Neuronal stem cell (in vitro differentiated cells): ENCODE measurements at regions not wholly inside any gene's neighbourhood (a gene's known extent, or its start where the extent isn't known, plus 50 kb on each side); places are given as distances from the start of the nearest gene placed in this dataset.

ENCODE experiments used
- DNase-seq: peaks from one replicate; pipeline ENCODE4 v3.0.0-alpha.2; 2013; ENCODE audit warnings: low spot score
- H2AFZ ChIP-seq: one replicate; pipeline ENCODE4 v1.6.1; 2013; ENCODE audit warnings: mild to moderate bottlenecking, low read length, inconsistent platforms
- H2AK5ac ChIP-seq: 2 replicates; pipeline ENCODE4 v1.6.1; 2013; ENCODE audit warnings: low read depth, mild to moderate bottlenecking, inconsistent platforms, low read length, moderate library complexity, mixed read lengths
- H2BK120ac ChIP-seq: 2 replicates; pipeline ENCODE4 v1.6.1; 2013; ENCODE audit warnings: low read depth, mild to moderate bottlenecking, inconsistent platforms, low read length, moderate library complexity, mixed read lengths
- H2BK12ac ChIP-seq: one replicate; pipeline ENCODE4 v1.6.1; 2013; ENCODE audit warnings: low read length, inconsistent platforms
- H2BK15ac ChIP-seq: 2 replicates; pipeline ENCODE4 v1.6.1; 2013; ENCODE audit warnings: mild to moderate bottlenecking, low read length, inconsistent platforms, mixed read lengths
- H2BK5ac ChIP-seq: one replicate; pipeline ENCODE4 v1.6.1; 2013; ENCODE audit warnings: inconsistent platforms, mild to moderate bottlenecking, low read length, moderate library complexity
- H3K14ac ChIP-seq: one replicate; pipeline ENCODE4 v1.6.1; 2013; ENCODE audit warnings: low read length, inconsistent platforms
- H3K18ac ChIP-seq: 2 replicates; pipeline ENCODE4 v1.6.1; 2013; ENCODE audit warnings: low read length, inconsistent platforms
- H3K23ac ChIP-seq: 2 replicates; pipeline ENCODE4 v1.6.1; 2013; ENCODE audit warnings: low read depth, mild to moderate bottlenecking, mixed read lengths, low read length, inconsistent platforms; ENCODE audit not compliant: poor library complexity
- H3K27ac ChIP-seq: replicated peaks from 3 replicates; pipeline ENCODE4 v1.5.1; 2013; ENCODE audit warnings: low read length, inconsistent platforms
- H3K27me3 ChIP-seq, 3 experiments: 2 replicates each; pipeline ENCODE4 v1.6.1; 2013; ENCODE audit warnings: low read length in 3 of 3, mild to moderate bottlenecking in 2 of 3, inconsistent platforms in 1 of 3, low read depth in 1 of 3, mixed read lengths in 1 of 3, moderate library complexity in 1 of 3; ENCODE audit not compliant: control insufficient read depth in 3 of 3, insufficient read depth in 3 of 3
- H3K36me3 ChIP-seq, 2 donors: replicated peaks in 1 of 2; 2 replicates each; pipeline ENCODE4 v1.6.1; 2013; ENCODE audit warnings: low read length in 2 of 2; ENCODE audit not compliant: control insufficient read depth in 2 of 2, insufficient read depth in 2 of 2
- H3K4ac ChIP-seq: 2 replicates; pipeline ENCODE4 v1.6.1; 2013; ENCODE audit warnings: inconsistent platforms, mild to moderate bottlenecking, low read length, moderate library complexity
- H3K4me1 ChIP-seq, 2 donors: 1 replicate in 1 of 2; 2 replicates in 1 of 2; pipeline ENCODE4 v1.6.1; 2013; ENCODE audit warnings: low read length in 2 of 2, low read depth in 1 of 2; ENCODE audit not compliant: control insufficient read depth in 2 of 2, insufficient read depth in 1 of 2
- H3K4me2 ChIP-seq: one replicate; pipeline ENCODE4 v1.6.1; 2013; ENCODE audit warnings: mild to moderate bottlenecking, low read length, inconsistent platforms; ENCODE audit not compliant: insufficient read depth, poor library complexity, severe bottlenecking
- H3K4me3 ChIP-seq, 2 donors: 2 replicates each; pipeline ENCODE4 v1.5.1; 2013; ENCODE audit warnings: low read length in 2 of 2, mild to moderate bottlenecking in 2 of 2, inconsistent platforms in 1 of 2, moderate library complexity in 1 of 2
- H3K79me1 ChIP-seq: one replicate; pipeline ENCODE4 v1.6.1; 2013; ENCODE audit warnings: low read depth, mild to moderate bottlenecking, inconsistent platforms, low read length, moderate library complexity
- H3K9ac ChIP-seq: one replicate; pipeline ENCODE4 v1.6.1; 2013; ENCODE audit warnings: mild to moderate bottlenecking, low read depth, low read length, inconsistent platforms; ENCODE audit not compliant: poor library complexity
- H3K9me3 ChIP-seq, 2 donors: replicated peaks in 1 of 2; 2 replicates each; pipeline versions ENCODE3 to v1.6.1; 2013; ENCODE audit warnings: low read length in 2 of 2, mild to moderate bottlenecking in 2 of 2, inconsistent platforms in 1 of 2, low read depth in 1 of 2, mixed read lengths in 1 of 2, moderate library complexity in 1 of 2; ENCODE audit not compliant: control insufficient read depth in 2 of 2, insufficient read depth in 1 of 2
- H4K8ac ChIP-seq: one replicate; pipeline ENCODE4 v1.6.1; 2013; ENCODE audit warnings: low read depth, mild to moderate bottlenecking, inconsistent platforms, low read length, moderate library complexity
- H4K91ac ChIP-seq: one replicate; pipeline ENCODE4 v1.6.1; 2013; ENCODE audit warnings: low read length, low read depth, mild to moderate bottlenecking, inconsistent platforms; ENCODE audit not compliant: poor library complexity
- whole genome bisulfite sequencing, 2 donors: extraction: QIAGEN DNeasy Blood & Tissue Kit; methylation state at CpG; one replicate each; pipeline ENCODE4 v1.1.7; 2013; ENCODE audit warnings: missing lambda C conversion rate in 2 of 2, mixed read lengths in 1 of 2; ENCODE audit not compliant: insufficient read length in 2 of 2, insufficient replicate concordance in 1 of 2; ENCODE audit errors: extremely low coverage in 2 of 2; 5-methylcytosine and 5-hydroxymethylcytosine counted together

GRCh38 chr6:49341869-49342268, 121.2 kb downstream of the MMUT start:
- no peak overlapping the region for H3K4ac ChIP-seq
- H3K27ac ChIP-seq: no peak overlapping the region
- no peak overlapping the region for H3K4me2 ChIP-seq
- H2BK5ac ChIP-seq: no peak overlapping the region
- H2BK120ac ChIP-seq: no peak overlapping the region
- H2AK5ac ChIP-seq: no peak overlapping the region
- no peak overlapping the region for H2AFZ ChIP-seq
- H2BK12ac ChIP-seq: no peak overlapping the region
- WGBS, 2 donors: no CpG with 5 or more reads among the region's 3 CpGs
- H3K14ac ChIP-seq: no peak overlapping the region
- H3K27me3 ChIP-seq: no peaks in the 10 kb centered on the region
- H4K91ac ChIP-seq: no peak overlapping the region
- H3K23ac ChIP-seq: no peak overlapping the region
- H3K4me1 ChIP-seq: no peaks in the 10 kb centered on the region
- DNase-seq: no peak
- no peak overlapping the region for H3K18ac ChIP-seq
- no peaks in the 10 kb centered on the region for H3K36me3 ChIP-seq
- H3K9ac ChIP-seq: no peak overlapping the region
- H3K4me3 ChIP-seq: no peak overlapping the region
- H3K9me3 ChIP-seq: peaks cover 0 to 1% of the 10 kb centered on the region in 2 donors
- no peaks in the 10 kb centered on the region for H3K79me1 ChIP-seq
- H4K8ac ChIP-seq: no peak overlapping the region
- H2BK15ac ChIP-seq: no peak overlapping the region

GRCh38 chr6:49339096-49339495, 124.0 kb downstream of the MMUT start:
- no peak overlapping the region for H3K23ac ChIP-seq
- H3K27ac ChIP-seq: no peak overlapping the region

GRCh38 chr6:49336514-49337131, 126.4 kb downstream of the MMUT start:
- Histone ChIP-seq H3K18ac (no peak overlapping the region), H3K4me1 (no peaks in the 10 kb centered on the region), H4K8ac (no peak overlapping the region), H3K23ac (no peak overlapping the region), H3K4ac (no peak overlapping the region), H2BK15ac (no peak overlapping the region), H3K9me3 (no peaks in the 10 kb centered on the region), H3K9ac (no peak overlapping the region), H3K36me3 (no peaks in the 10 kb centered on the region), H2BK5ac (no peak overlapping the region), H3K14ac (peak overlapping the region; percentile 56), H3K79me1 (peaks cover 2% of the 10 kb centered on the region), H4K91ac (no peak overlapping the region), H3K27ac (no peak overlapping the region), H3K4me2 (no peak overlapping the region), H3K4me3 (peak overlapping the region in 1 of 2 donors; percentile 35), H3K27me3 (no peaks in the 10 kb centered on the region), H2AK5ac (no peak overlapping the region), H2BK120ac (no peak overlapping the region), H2AFZ (no peak overlapping the region), H2BK12ac (no peak overlapping the region)
- no peak for DNase-seq
- WGBS, 2 donors: no CpG with 5 or more reads among the region's 6 CpGs

More at GRCh38 chr6:49339096-49339495, 124.0 kb downstream of the MMUT start:
- no peak overlapping the region for H2BK5ac ChIP-seq
- H3K18ac ChIP-seq: no peak overlapping the region
- H3K4ac ChIP-seq: no peak overlapping the region
- no peak overlapping the region for H2BK120ac ChIP-seq
- no peak overlapping the region for H2BK12ac ChIP-seq
- no peak overlapping the region for H4K8ac ChIP-seq
- no peak overlapping the region for H2BK15ac ChIP-seq
- no peaks in the 10 kb centered on the region for H3K4me1 ChIP-seq
- no peak overlapping the region for H4K91ac ChIP-seq
- no peaks in the 10 kb centered on the region for H3K27me3 ChIP-seq
- H3K14ac ChIP-seq: no peak overlapping the region
- H2AK5ac ChIP-seq: no peak overlapping the region
- no peak overlapping the region for H2AFZ ChIP-seq
- no peaks in the 10 kb centered on the region for H3K36me3 ChIP-seq
- no peak for DNase-seq
- H3K4me2 ChIP-seq: no peak overlapping the region
- WGBS, 2 donors: no CpG with 5 or more reads among the region's 3 CpGs
- H3K9ac ChIP-seq: no peak overlapping the region
- no peak overlapping the region for H3K4me3 ChIP-seq
- peaks cover 2% of the 10 kb centered on the region for H3K79me1 ChIP-seq
- peaks cover 0 to 1% of the 10 kb centered on the region in 2 donors for H3K9me3 ChIP-seq

GRCh38 chr6:49333345-49334125, 129.5 kb downstream of the MMUT start:
- Histone ChIP-seq H3K9me3 (no peaks in the 10 kb centered on the region), H2AK5ac (no peak overlapping the region), H2BK5ac (no peak overlapping the region), H3K4ac (peak overlapping the region; percentile 37), H3K9ac (no peak overlapping the region), H2BK12ac (no peak overlapping the region), H3K4me2 (no peak overlapping the region), H3K23ac (no peak overlapping the region), H3K27ac (no peak overlapping the region), H3K4me1 (no peaks in the 10 kb centered on the region), H4K91ac (no peak overlapping the region), H2BK120ac (no peak overlapping the region), H3K4me3 (no peak overlapping the region), H3K79me1 (peaks cover 2% of the 10 kb centered on the region), H3K27me3 (no peaks in the 10 kb centered on the region), H2BK15ac (no peak overlapping the region), H3K36me3 (no peaks in the 10 kb centered on the region), H2AFZ (no peak overlapping the region), H3K14ac (no peak overlapping the region), H3K18ac (no peak overlapping the region), H4K8ac (no peak overlapping the region)
- no peak for DNase-seq
- WGBS, 2 donors: no CpG with 5 or more reads among the region's 4 CpGs
